Panc1 (cell line): ENCODE measurements at regions not wholly inside any gene's neighbourhood (a gene's known extent, or its start where the extent isn't known, plus 50 kb on each side); places are given as distances from the start of the nearest gene placed in this dataset.
A peak's percentile ranks its signal among the peaks of the same experiment; 100 is the strongest.
"Not testable (repeated sequence)": the region's sequence is repeated elsewhere in the genome, so short reads cannot be mapped to it uniquely, and the experiment has no call there.

ENCODE experiments used
- ATAC-seq: fragments of 200-7000 bp; cut with Tn5 transposase; 2 replicates; pipeline ENCODE4 v1.9.1; 2020; ENCODE audit warnings: mild to moderate bottlenecking, moderate library complexity
- BruUV-seq: library from RNA; stranded (reverse); fragments of 400-500 nt; replicated peaks from 2 replicates; lab custom pipeline; 2021; lab: Mats Ljungman, UMichigan
- CTCF ChIA-PET: fragments of 300-600 bp; sonication (Branson Sonifier 250); formaldehyde crosslinking; loops from one replicate; lab custom pipeline; 2022; ENCODE audit warnings: antibody characterized with exemption; lab: Charles Lee
- POLR2A ChIA-PET: fragments of 300-600 bp; sonication (Branson Sonifier 250); formaldehyde crosslinking; loops from one replicate; lab custom pipeline; 2022; ENCODE audit warnings: antibody characterized with exemption; lab: Charles Lee
- DNase-seq: peaks from one replicate; pipeline ENCODE4 v3.0.0-alpha.2; 2010; ENCODE audit warnings: low read depth, low spot score
- H3K27ac ChIP-seq: 2 replicates; pipeline ENCODE4 v1.5.1; 2011; ENCODE audit warnings: mild to moderate bottlenecking, low read length, inconsistent platforms
- H3K27me3 ChIP-seq: fragments of 200-500 bp; sonication (Bioruptor generic); 2 replicates; pipeline ENCODE4 v1.6.0; 2014; ENCODE audit warnings: low read length, inconsistent platforms; ENCODE audit not compliant: control insufficient read depth, insufficient read depth
- H3K36me3 ChIP-seq: fragments of 200-500 bp; sonication (Bioruptor generic); 2 replicates; pipeline ENCODE4 v1.5.1; 2014; ENCODE audit warnings: inconsistent platforms, mild to moderate bottlenecking, low read length, moderate library complexity; ENCODE audit not compliant: control insufficient read depth, insufficient read depth
- H3K4me1 ChIP-seq: 2 replicates; pipeline ENCODE4 v1.5.1; 2011; ENCODE audit warnings: inconsistent platforms, mild to moderate bottlenecking, low read length, moderate library complexity; ENCODE audit not compliant: control insufficient read depth, insufficient read depth
- H3K4me3 ChIP-seq, 2 experiments: 2 replicates each; pipeline ENCODE4 v1.5.1; 2011 to 2012; ENCODE audit warnings: low read depth in 2 of 2, low read length in 2 of 2, mild to moderate bottlenecking in 2 of 2, inconsistent platforms in 1 of 2, moderate library complexity in 1 of 2
- H3K9me3 ChIP-seq: fragments of 200-500 bp; sonication (Bioruptor generic); 2 replicates; pipeline ENCODE4 v1.5.1; 2014; ENCODE audit warnings: low read depth, mild to moderate bottlenecking, inconsistent platforms, low read length, moderate library complexity; ENCODE audit not compliant: control insufficient read depth, insufficient read depth
- CTCF ChIP-seq: fragments of 450-650 bp; IDR thresholded peaks from 2 replicates; pipeline ENCODE4 v1.5.1; 2017; ENCODE audit warnings: mild to moderate bottlenecking
- in situ Hi-C: cut with HindIII; loops from 2 replicates; pipeline ENCODE4 v1.10.0; 2016; ENCODE audit warnings: low sequenced_read_pairs, low pct_unique_long_range_greater_than_20kb
- intact Hi-C: fragments of 100-400 bp; cut with micrococcal nuclease; formaldehyde crosslinking; loops from one replicate; pipeline ENCODE4 v1.10.0; 2022; ENCODE audit not compliant: unreplicated experiment

- TF ChIP-seq CTCF, result peak; percentile 14; the same call in 1 of the 2 replicates
- H3K27ac ChIP-seq, DNase-seq, H3K4me3 ChIP-seq, intact Hi-C loops, H3K9me3 ChIP-seq, POLR2A ChIA-PET, H3K4me1 ChIP-seq, in situ Hi-C loops, CTCF ChIA-PET, H3K36me3 ChIP-seq, H3K27me3 ChIP-seq, BruUV-seq: not testable (repeated sequence)
- peak; percentile 81 for ATAC-seq
Observed at GRCh38 chr2:87476223-87476872, 271.5 kb upstream of the PLGLB2 start.

- in situ Hi-C loops, ATAC-seq, BruUV-seq, H3K27ac ChIP-seq, H3K4me3 ChIP-seq, H3K36me3 ChIP-seq, H3K27me3 ChIP-seq, H3K4me1 ChIP-seq, CTCF ChIA-PET, DNase-seq, intact Hi-C loops, POLR2A ChIA-PET, H3K9me3 ChIP-seq: not testable (repeated sequence)
Observed at GRCh38 chr2:87476936-87477335, 271.0 kb upstream of the PLGLB2 start.

- BruUV-seq, CTCF ChIA-PET, H3K27ac ChIP-seq, H3K9me3 ChIP-seq, H3K36me3 ChIP-seq, H3K4me3 ChIP-seq, DNase-seq, POLR2A ChIA-PET, in situ Hi-C loops, ATAC-seq, H3K27me3 ChIP-seq, H3K4me1 ChIP-seq, intact Hi-C loops: not testable (repeated sequence)
Observed at GRCh38 chr2:87477669-87478428, 270.0 kb upstream of the PLGLB2 start.

GRCh38 chr2:87478911-87479310 is 269.0 kb upstream of the PLGLB2 start:
- BruUV-seq, in situ Hi-C loops, ATAC-seq, H3K27me3 ChIP-seq, DNase-seq, POLR2A ChIA-PET, H3K4me3 ChIP-seq, H3K4me1 ChIP-seq, CTCF ChIA-PET, intact Hi-C loops, H3K27ac ChIP-seq, H3K36me3 ChIP-seq, H3K9me3 ChIP-seq: not testable (repeated sequence)

- H3K9me3 ChIP-seq, H3K4me1 ChIP-seq, H3K36me3 ChIP-seq, H3K4me3 ChIP-seq, in situ Hi-C loops, intact Hi-C loops, H3K27ac ChIP-seq, BruUV-seq, POLR2A ChIA-PET, DNase-seq, H3K27me3 ChIP-seq, CTCF ChIA-PET: not testable (repeated sequence)
- ATAC-seq, result peak; percentile 42
Observed at GRCh38 chr2:87483093-87483680, 264.7 kb upstream of the PLGLB2 start.

GRCh38 chr2:87484363-87484762 is 263.5 kb upstream of the PLGLB2 start:
- H3K27me3 ChIP-seq, intact Hi-C loops, DNase-seq, H3K4me1 ChIP-seq, BruUV-seq, H3K36me3 ChIP-seq, H3K4me3 ChIP-seq, CTCF ChIA-PET, in situ Hi-C loops, H3K27ac ChIP-seq, H3K9me3 ChIP-seq, POLR2A ChIA-PET: not testable (repeated sequence)
- ATAC-seq, result 0 out of 2 replicates have a peak, but pooled peaks have one; percentile 8
